HCT116 (cell line): ENCODE measurements at regions not wholly inside any gene's neighbourhood (a gene's known extent, or its start where the extent isn't known, plus 50 kb on each side); places are given as distances from the start of the nearest gene placed in this dataset.

Source experiments
- ATAC-seq: fragments of 200-7000 bp; cut with Tn5 transposase; 2 replicates; pipeline ENCODE4 v1.9.1; 2020; ENCODE audit warnings: mild to moderate bottlenecking, moderate library complexity
- BruUV-seq: library from RNA; stranded (reverse); fragments of 400-500 nt; replicated peaks from 2 replicates; lab custom pipeline; 2021; lab: Mats Ljungman, UMichigan
- CTCF ChIA-PET: fragments of 300-600 bp; sonication (Branson Sonifier 250); formaldehyde crosslinking; loops from one replicate; lab custom pipeline; 2021; ENCODE audit warnings: antibody characterized with exemption; lab: Charles Lee
- POLR2A ChIA-PET: fragments of 300-600, 350-600 bp; sonication (Branson Sonifier 250); formaldehyde crosslinking; loops from one replicate; lab custom pipeline; 2021; ENCODE audit warnings: antibody characterized with exemption; lab: Charles Lee
- RAD21 ChIA-PET, 2 experiments: fragments of 300-600 bp; sonication (Branson Sonifier 250); formaldehyde crosslinking; loops; one replicate each; lab custom pipeline; 2023; ENCODE audit warnings: low total read pairs in 2 of 2; ENCODE audit not compliant: uncharacterized antibody in 2 of 2, unreplicated experiment in 2 of 2, low non-redundant PET in 1 of 2; lab: Charles Lee
- DNase-seq: peaks from one replicate; pipeline ENCODE4 v3.0.0-alpha.2; 2010; ENCODE audit warnings: low read depth, low spot score
- H2AFZ ChIP-seq: fragments of 200-600 bp; shearing (Covaris generic), sonication (generic); 2 replicates; pipeline ENCODE4 v1.6.1; 2017; ENCODE audit warnings: low read depth, mixed run types, mixed read lengths, antibody characterized with exemption, low read length; ENCODE audit not compliant: poor library complexity, severe bottlenecking
- H3K27ac ChIP-seq: 2 replicates; pipeline ENCODE4 v1.5.1; 2012; ENCODE audit warnings: low read depth, low read length
- H3K27me3 ChIP-seq: fragments of 200-600 bp; sonication (generic); 2 replicates; pipeline ENCODE4 v1.6.1; 2016; ENCODE audit warnings: mixed run types, low read length, mixed read lengths; ENCODE audit not compliant: insufficient read depth
- H3K36me3 ChIP-seq, 2 experiments: fragments of 200-500 bp in 1 of 2; fragments of 200-600 bp in 1 of 2; sonication (Bioruptor generic) in 1 of 2; sonication (generic) in 1 of 2; 2 replicates each; pipeline versions ENCODE4 v1.5.1 to v1.6.1; 2014 to 2016; ENCODE audit warnings: low read length in 2 of 2, inconsistent platforms in 1 of 2, mixed read lengths in 1 of 2, mixed run types in 1 of 2; ENCODE audit not compliant: insufficient read depth in 2 of 2, control insufficient read depth in 1 of 2
- H3K4me1 ChIP-seq, 2 experiments: fragments of 200-600 bp in 1 of 2; sonication (generic) in 1 of 2; 2 replicates each; pipeline versions ENCODE4 v1.5.1 to v1.6.1; 2012 to 2017; ENCODE audit warnings: low read length in 2 of 2, inconsistent platforms in 1 of 2, mild to moderate bottlenecking in 1 of 2, mixed read lengths in 1 of 2, mixed run types in 1 of 2, moderate library complexity in 1 of 2; ENCODE audit not compliant: insufficient read depth in 2 of 2, control insufficient read depth in 1 of 2
- H3K4me2 ChIP-seq: fragments of 200-600 bp; sonication (generic); 2 replicates; pipeline ENCODE4 v1.6.1; 2017; ENCODE audit warnings: mixed run types, low read length, mixed read lengths
- H3K4me3 ChIP-seq, 2 experiments: fragments of 200-600 bp in 1 of 2; sonication (generic) in 1 of 2; replicated peaks in 1 of 2; 2 replicates each; pipeline ENCODE4 v1.5.1; 2011 to 2016; ENCODE audit warnings: low read length in 2 of 2, control low read depth in 1 of 2, low read depth in 1 of 2, mild to moderate bottlenecking in 1 of 2, mixed read lengths in 1 of 2, mixed run types in 1 of 2
- H3K79me2 ChIP-seq: fragments of 200-600 bp; sonication (generic); 2 replicates; pipeline ENCODE4 v1.6.1; 2017; ENCODE audit warnings: mild to moderate bottlenecking, mixed run types, low read length, moderate library complexity, mixed read lengths; ENCODE audit not compliant: insufficient read depth
- H3K9ac ChIP-seq: fragments of 200-600 bp; sonication (generic); 2 replicates; pipeline ENCODE4 v1.6.1; 2016; ENCODE audit warnings: low read length, mixed read lengths
- H3K9me2 ChIP-seq: fragments of 200-600 bp; sonication (generic), shearing (Covaris generic); 2 replicates; pipeline ENCODE4 v1.6.1; 2017; ENCODE audit warnings: mixed run types, mild to moderate bottlenecking, moderate library complexity; ENCODE audit not compliant: insufficient read depth
- H3K9me3 ChIP-seq, 2 experiments: fragments of 200-500 bp in 1 of 2; fragments of 200-600 bp in 1 of 2; sonication (Bioruptor generic) in 1 of 2; sonication (generic) in 1 of 2; 2 replicates each; pipeline ENCODE4 v1.6.1; 2014 to 2017; ENCODE audit warnings: low read length in 2 of 2, mixed read lengths in 2 of 2, inconsistent platforms in 1 of 2, low read depth in 1 of 2, mild to moderate bottlenecking in 1 of 2, mixed run types in 1 of 2, moderate library complexity in 1 of 2; ENCODE audit not compliant: control insufficient read depth in 1 of 2, insufficient read depth in 1 of 2
- H4K20me1 ChIP-seq: fragments of 200-600 bp; sonication (generic), shearing (Covaris generic); 2 replicates; pipeline ENCODE4 v1.6.1; 2017; ENCODE audit warnings: mixed run types, mild to moderate bottlenecking, moderate library complexity; ENCODE audit not compliant: insufficient read depth
- ATF3 ChIP-seq: IDR thresholded peaks from 2 replicates; pipeline ENCODE4 v1.6.1; 2012
- CBX3 ChIP-seq: IDR thresholded peaks from 2 replicates; pipeline ENCODE4 v1.6.1; 2012; ENCODE audit warnings: low read depth
- CEBPB ChIP-seq: IDR thresholded peaks from 2 replicates; pipeline ENCODE4 v1.6.1; 2012; ENCODE audit warnings: low read depth
- CTCF ChIP-seq, 3 experiments: fragments of 200-600 bp in 1 of 3; sonication (generic) in 1 of 3; IDR thresholded peaks in 2 of 3; conservative IDR thresholded peaks in 1 of 3; 2 replicates each; pipeline ENCODE4 v1.5.1; 2012 to 2017; ENCODE audit warnings: low read depth in 2 of 3, low read length in 2 of 3, antibody characterized with exemption in 1 of 3, borderline replicate concordance in 1 of 3, control low read depth in 1 of 3, mild to moderate bottlenecking in 1 of 3, mixed read lengths in 1 of 3, mixed run types in 1 of 3, moderate library complexity in 1 of 3; ENCODE audit not compliant: insufficient read depth in 1 of 3
- EGR1 ChIP-seq: IDR thresholded peaks from 2 replicates; pipeline ENCODE4 v1.6.1; 2012; ENCODE audit warnings: low read depth
- FOSL1 ChIP-seq: IDR thresholded peaks from 2 replicates; pipeline ENCODE4 v1.6.1; 2012; ENCODE audit warnings: low read depth
- POLR2A ChIP-seq: IDR thresholded peaks from 2 replicates; pipeline ENCODE4 v1.7.0; 2011; ENCODE audit warnings: borderline replicate concordance; ENCODE audit not compliant: insufficient read depth, insufficient read length; ENCODE audit errors: extremely low read depth
- POLR2AphosphoS5 ChIP-seq: IDR thresholded peaks from 2 replicates; pipeline ENCODE4 v1.6.1; 2011; ENCODE audit warnings: mild to moderate bottlenecking, low read depth, low read length, moderate library complexity
- RAD21 ChIP-seq: IDR thresholded peaks from 2 replicates; pipeline ENCODE4 v1.6.1; 2012; ENCODE audit warnings: low read depth, mild to moderate bottlenecking
- REST ChIP-seq: IDR thresholded peaks from 2 replicates; pipeline ENCODE4 v1.6.1; 2012; ENCODE audit warnings: low read depth
- SIN3A ChIP-seq: IDR thresholded peaks from 2 replicates; pipeline ENCODE4 v1.6.1; 2012; ENCODE audit warnings: low read depth
- SRF ChIP-seq: IDR thresholded peaks from 2 replicates; pipeline ENCODE4 v1.6.1; 2012; ENCODE audit warnings: low read depth
- TCF7L2 ChIP-seq: IDR thresholded peaks from 2 replicates; pipeline ENCODE4 v1.7.0; 2011; ENCODE audit warnings: borderline replicate concordance, inconsistent platforms; ENCODE audit not compliant: insufficient read depth, insufficient read length; ENCODE audit errors: extremely low read depth
- ZBTB33 ChIP-seq: IDR thresholded peaks from 2 replicates; pipeline ENCODE4 v1.6.1; 2011; ENCODE audit warnings: mild to moderate bottlenecking, low read length, moderate library complexity; ENCODE audit not compliant: insufficient replicate concordance; ENCODE audit errors: extremely low read depth
- ZFX ChIP-seq: fragments of 450-650 bp; IDR thresholded peaks from 2 replicates; pipeline ENCODE4 v1.6.1; 2017
- ZNF274 ChIP-seq: fragments of 200-500 bp; sonication (Bioruptor generic); IDR thresholded peaks from 2 replicates; pipeline ENCODE4 v1.6.1; 2014; ENCODE audit warnings: mild to moderate bottlenecking, low read depth, low read length, inconsistent platforms
- intact Hi-C: fragments of 100-400 bp; cut with micrococcal nuclease; formaldehyde crosslinking; loops from 2 replicates; pipeline ENCODE4 v1.10.0; 2022

- no peaks in the 10 kb centered on the region for H3K9me2 ChIP-seq
- ATAC-seq, result no peak
- no peaks in the 10 kb centered on the region for H3K4me1 ChIP-seq
- ChIA-PET POLR2A (no interaction called here), RAD21 (no interaction called here), CTCF (no interaction called here)
- H4K20me1 ChIP-seq, result no peaks in the 10 kb centered on the region
- no peak overlapping the region for H3K4me3 ChIP-seq
- no TSS peak for BruUV-seq
- no peak for DNase-seq
- no peaks in the 10 kb centered on the region for H3K9me3 ChIP-seq
- H3K36me3 ChIP-seq, result no peaks in the 10 kb centered on the region
- H3K4me2 ChIP-seq, result no peak overlapping the region
- no peaks in the 10 kb centered on the region for H3K79me2 ChIP-seq
- intact Hi-C loops, result no loop called here
- no peak for TF ChIP-seq POLR2AphosphoS5
- no peak for TF ChIP-seq ATF3
- TF ChIP-seq CBX3, result no peak
- no peak for TF ChIP-seq POLR2A
- TF ChIP-seq CEBPB, result no peak
- TF ChIP-seq ZFX, result no peak
- TF ChIP-seq SIN3A, result no peak
- no peak for TF ChIP-seq ZBTB33
- TF ChIP-seq RAD21, result no peak
- TF ChIP-seq REST, result no peak
- no peak for TF ChIP-seq FOSL1
- no peak for TF ChIP-seq SRF
- no peak for TF ChIP-seq CTCF (IDR thresholded peaks at IDR 0.05 in 2 of 3, conservative IDR thresholded peaks at IDR 0.05 in 1 of 3; ENCODE audit: borderline replicate concordance in 1 of 3, insufficient read depth in 1 of 3, low read depth in 2 of 3, low read length in 2 of 3)
- TF ChIP-seq EGR1, result no peak
- TF ChIP-seq ZNF274, result no peak
- no peak for TF ChIP-seq TCF7L2
- H3K27me3 ChIP-seq, result no peaks in the 10 kb centered on the region
- H3K9ac ChIP-seq, result no peak overlapping the region
- no peak overlapping the region for H2AFZ ChIP-seq
- H3K27ac ChIP-seq, result no peak overlapping the region
These were observed 196.0 kb upstream of the ANKRD55 start for GRCh38 chr5:56429110-56429561.
